ENCODE measurements at regions not wholly inside any gene's neighbourhood (a gene's known extent, or its start where the extent isn't known, plus 50 kb on each side); places are given as distances from the start of the nearest gene placed in this dataset.

DNA sequence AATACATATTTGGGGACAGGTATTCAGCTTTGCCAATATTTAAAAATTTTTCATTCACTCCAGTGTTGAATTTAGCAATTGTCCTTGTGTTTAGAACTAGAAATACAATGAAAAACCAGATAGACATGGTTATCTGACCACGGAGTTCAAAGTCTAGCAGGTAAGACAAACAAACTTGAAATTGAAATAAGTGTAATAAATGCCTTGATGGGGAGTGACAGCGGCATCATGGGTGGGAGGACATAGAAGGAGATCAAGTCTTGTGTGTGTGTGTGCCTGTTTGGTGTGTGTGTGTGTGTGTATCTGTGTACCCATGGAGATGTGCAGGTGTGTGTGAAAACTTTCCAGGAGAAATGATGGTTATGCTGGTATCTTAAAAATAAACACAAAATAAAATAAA lies 750.0 kb upstream of the CITED2 start:
- DNase-seq, result no peak

DNA sequence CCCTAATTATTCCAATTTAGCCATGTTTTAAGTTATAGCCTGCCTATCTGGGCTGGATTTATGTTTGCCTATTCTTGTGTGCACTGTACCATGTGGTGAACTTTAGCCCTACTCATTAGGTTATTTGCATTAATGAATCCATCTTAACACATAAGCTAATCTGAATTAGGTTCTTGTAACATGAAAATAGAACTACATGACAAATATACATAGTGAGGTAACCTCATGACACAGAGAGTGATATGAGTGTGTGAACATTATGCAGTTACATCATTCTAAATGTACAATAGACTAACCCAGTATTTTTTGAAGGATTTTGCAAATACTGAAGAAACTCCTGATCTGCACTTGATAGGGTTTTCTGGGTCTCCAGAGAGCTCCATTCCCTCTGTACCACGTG lies 733.7 kb upstream of the CITED2 start:
- DNase-seq, result no peak

DNA sequence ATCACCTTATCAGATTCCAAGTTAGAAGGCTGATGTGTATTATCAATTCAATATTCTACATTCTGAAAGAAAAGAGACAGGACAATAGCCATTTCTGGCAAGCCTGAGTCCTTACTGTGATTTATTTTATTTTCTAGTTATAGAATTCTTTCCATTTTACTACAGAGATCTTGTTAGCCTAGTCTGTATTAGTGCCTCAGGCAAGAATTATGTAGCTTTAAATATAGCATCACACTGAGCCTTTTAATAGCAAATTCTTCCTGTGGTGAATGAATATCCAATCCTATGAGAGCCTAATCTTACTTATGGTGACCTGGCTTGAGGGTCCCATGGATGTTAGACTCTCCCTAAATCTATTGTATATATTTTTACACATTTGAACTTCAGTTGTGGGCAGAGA lies 732.8 kb upstream of the CITED2 start:
- DNase-seq, result no peak

- DNase-seq, result no peak
Observed at GRCh38 chr6:140105857-140106256, 731.4 kb upstream of the CITED2 start.

- no peak for DNase-seq
Observed at GRCh38 chr6:140105241-140105640, 730.8 kb upstream of the CITED2 start.

DNA sequence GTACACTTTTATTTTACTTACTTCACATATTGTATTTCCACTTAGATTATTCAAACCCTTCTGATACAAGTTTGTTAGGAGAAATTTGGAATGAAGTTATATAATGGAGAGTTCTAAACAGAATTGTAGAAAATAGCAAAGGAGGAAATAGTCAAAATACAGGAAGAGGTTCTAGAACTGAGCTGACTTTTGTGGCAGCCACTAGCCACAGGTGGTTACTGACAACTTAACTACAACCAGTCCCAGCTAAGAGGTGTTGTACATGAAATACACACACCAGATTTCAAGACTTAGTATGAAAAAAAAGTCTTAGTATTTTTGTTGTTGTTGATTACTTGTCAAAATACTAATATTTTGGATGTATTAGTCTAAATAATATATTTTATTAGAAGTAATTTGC lies 727.4 kb upstream of the CITED2 start:
- no peak for DNase-seq

DNA sequence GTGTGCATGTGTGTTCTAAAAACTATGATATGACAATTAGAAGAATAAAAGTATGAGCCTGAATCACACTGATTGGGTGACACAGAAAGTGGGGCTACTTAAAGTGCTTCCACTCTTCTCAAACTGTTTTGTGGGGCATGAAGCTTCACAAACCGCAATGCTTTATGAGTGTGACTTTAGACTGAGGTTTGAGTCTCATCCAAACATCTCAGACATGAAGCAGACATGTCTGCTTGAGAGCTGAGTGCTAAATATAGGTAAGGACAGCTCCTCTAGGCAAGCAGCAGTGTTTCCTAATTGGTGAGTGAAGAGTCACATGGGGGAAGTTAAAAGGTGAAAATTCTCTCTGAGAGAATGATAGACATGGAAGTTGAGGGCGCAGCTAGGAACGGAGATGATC lies 726.9 kb upstream of the CITED2 start:
- DNase-seq, result no peak

- DNase-seq, result no peak
Observed at GRCh38 chr6:140095532-140095931, 721.1 kb upstream of the CITED2 start.

GRCh38 chr6:140091895-140092294 lies 717.4 kb upstream of the CITED2 start:
- no peak for DNase-seq

DNA sequence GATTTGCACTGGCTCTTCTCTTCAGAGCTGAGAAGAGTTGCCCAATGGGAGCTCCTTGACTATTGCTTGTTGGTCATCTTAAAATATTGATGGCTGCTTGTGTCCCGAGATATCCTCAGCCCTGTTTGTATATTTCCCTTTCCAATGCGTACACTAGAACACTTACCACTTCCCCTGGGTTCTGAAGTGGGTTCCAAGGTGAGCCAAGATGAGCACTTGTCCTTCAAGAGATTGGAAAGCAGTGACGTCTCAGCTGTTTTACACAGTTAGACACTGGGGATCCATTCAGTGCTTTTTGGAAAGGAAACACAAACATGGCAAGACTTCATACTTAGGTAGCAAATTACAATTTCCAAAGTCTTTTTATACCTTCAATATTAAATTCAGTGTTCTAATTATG lies 716.4 kb upstream of the CITED2 start:
- DNase-seq, result no peak

DNA sequence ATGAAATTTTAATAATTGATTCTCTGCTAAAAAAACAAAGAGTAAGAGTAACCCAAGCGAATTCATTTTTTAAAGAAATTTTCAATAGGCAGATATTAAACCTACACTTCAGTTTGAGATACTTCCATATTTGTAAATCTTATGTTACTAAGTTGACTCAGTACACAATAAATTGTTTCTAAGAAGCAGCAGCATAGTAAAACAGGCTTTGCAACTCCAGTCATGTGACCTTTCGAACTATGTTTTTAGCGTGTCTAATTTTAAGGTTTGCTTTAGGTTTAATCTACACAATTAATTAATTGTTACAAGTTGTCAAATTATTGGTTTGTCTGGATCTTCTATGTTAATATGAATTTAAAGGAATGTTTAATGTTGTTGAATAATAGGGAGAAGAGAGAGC lies 708.9 kb upstream of the CITED2 start:
- no peak for DNase-seq

DNA sequence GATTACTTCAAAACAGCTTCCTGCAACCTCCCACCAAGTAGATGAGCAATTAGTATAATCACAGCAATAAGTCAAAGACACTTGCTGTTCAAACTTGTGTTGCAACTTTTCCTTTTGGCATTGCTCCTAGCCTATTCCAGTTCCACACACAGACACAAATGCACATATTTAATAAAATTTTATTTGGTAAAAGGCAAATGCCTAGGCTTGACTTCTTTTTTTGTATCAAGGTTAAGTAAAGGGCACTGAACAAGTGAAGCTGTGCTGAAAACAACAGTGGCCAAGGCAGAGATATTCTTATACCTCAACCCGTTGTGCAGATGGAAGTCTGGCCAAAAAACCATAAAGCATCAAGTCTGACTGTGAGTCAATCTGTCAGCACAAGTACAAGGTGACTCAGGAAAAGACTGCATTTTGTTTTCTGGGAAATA lies 708.4 kb upstream of the CITED2 start:
- DNase-seq, result no peak

DNA sequence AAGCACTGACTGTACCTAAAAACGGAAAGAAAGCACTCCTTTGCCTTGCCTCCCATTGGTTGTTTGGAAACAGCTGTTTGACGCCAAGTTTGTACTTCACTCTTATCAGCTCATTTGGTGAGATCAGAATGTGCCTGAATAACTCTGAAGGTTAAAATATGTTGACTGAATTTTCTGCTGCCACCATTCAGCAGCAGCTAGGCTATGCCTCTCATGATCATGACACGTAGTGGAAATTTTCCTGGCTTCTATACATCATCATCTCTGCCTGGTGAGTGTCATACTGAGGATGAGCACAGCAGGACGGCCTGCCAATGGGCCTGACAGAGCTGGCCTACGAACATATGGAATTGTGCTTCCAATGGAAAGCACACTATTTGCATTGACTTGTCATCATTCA lies 704.9 kb upstream of the CITED2 start:
- no peak for DNase-seq

DNA sequence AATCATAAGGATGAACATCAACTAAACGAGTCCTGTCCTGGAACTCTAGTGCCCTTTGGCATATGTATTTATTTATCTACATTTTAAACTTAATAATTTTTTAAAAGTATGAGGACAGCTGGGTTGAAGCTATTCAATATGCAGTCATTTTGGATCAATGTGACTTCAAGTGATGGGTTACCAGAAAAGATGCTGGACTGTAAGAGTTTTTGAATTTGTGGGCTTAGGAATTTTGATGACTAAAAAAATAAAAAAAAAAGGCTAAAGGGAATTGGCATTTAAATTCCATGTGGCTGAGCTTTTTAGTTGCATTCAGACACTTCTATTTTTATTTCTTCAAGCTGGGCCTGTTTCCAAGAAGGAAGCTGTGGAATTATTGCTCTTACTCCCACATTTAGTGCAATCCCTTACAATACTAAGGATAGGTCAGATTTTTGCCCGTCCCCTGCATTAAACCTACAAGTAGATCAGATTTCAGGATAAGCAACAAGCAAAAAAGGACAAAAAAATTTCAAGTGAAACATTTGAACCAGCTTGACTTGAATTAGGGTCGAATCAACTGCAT lies 704.2 kb upstream of the CITED2 start:
- no peak for DNase-seq

DNA sequence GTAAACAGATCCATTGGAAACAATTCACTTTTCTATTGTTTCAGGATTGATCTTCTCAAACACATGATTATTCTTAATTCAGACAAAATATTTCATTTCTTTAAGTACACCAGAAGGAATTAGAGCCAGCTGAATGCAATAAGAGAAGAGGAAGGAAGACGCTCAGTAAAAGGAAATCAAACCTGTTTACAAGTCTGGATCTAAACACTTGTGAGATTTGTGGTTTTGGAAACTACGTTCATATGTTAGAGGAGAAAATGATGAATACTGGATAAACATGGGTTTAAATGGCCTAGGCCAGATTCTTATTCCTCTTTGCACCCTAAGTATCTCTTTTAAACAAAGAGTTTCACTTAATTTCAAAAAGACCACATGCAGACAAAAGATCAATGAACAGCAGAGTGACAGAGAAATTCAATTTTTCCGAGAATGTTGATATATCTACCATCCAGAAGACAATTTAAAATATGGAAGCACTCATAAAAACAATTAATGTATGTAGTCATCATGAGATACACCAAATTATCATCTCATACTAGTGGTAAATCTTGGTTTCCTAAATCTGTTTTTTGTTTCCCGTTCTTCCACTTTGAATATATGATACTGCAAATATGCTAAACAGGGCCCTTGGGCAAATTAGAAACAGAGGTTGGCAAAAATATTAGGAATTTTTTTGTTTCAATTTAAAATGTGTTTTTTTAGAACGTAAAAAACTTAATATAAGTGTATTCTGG lies 703.5 kb upstream of the CITED2 start:
- DNase-seq, result no peak

DNA sequence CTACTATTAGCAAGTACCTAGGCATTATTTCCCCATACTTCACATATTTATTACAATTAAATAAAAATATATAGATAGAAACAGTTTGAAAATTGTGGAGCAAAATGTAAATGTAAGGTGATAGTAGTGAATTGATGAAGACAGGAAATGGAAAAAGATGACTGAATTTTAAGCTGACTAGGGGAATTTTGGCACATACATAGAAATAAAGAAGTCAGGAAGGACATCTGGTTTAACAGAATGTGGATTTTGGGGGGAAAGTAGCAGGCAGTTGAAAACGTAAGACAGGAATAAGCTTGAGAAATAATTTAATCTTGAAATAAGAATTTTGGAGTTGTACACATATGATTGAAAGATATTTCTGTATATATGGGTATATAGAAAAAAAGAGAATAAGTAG lies 701.7 kb upstream of the CITED2 start:
- DNase-seq, result no peak

DNA sequence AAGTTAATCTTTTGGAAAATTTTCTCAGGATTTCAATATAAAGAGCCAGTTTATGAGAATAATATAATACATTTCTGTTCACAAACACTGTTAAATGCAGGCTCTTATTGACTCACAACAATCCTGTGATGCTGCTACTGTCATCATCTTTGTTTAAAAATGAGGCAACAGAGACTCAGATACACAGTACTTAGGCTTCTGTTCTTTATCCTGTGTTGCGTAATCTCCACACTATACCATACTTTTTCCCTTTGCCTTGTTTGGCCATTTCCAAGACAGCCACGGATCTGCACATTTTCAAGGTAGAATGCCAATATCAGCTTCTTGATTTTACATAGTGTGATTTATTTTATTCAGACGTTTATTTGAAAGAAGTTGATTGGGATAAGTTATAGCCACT lies 699.0 kb upstream of the CITED2 start:
- no peak for DNase-seq

GRCh38 chr6:140071601-140072062 lies 697.2 kb upstream of the CITED2 start:
- DNase-seq, result no peak

GRCh38 chr6:140070846-140071473 lies 696.5 kb upstream of the CITED2 start:
- no peak for DNase-seq

GRCh38 chr6:140069576-140069975 lies 695.1 kb upstream of the CITED2 start:
- no peak for DNase-seq

DNA sequence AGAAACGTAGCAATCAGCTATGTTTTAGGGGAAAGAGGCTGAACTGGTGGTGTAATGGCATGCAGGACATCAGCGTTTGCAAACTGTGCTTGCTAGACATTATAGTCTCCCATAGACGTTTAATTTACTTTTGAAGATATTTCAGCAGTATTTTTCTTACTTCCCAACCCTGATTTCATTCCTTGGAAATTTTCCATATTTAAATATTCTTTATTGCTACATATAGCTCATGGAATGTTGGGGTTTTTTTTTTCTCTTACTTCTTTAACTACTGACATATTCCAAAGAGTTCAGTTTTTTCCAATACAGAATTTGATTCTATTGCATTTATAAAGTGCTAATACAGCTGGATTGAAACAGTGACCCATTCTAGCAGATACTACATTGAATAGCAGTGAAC lies 694.4 kb upstream of the CITED2 start:
- no peak for DNase-seq

DNA sequence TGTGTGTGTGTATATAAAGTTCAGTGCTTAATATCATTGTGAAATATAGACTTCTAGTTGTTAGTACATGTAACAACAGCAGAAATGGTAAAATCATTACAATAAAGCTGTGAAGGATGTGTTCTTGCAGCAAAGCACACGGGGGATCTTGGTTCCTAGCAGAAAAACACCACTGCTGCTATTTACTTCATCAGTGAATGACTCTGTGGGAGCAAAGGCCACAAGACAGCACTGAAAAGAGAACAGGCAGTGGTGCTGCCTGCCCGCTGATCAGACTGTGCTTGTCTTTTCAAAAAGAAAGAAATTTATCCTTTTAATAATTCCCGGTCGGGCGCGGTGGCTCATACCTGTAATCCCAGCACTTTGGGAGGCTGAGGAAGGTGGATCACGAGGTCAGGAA lies 689.9 kb upstream of the CITED2 start:
- no peak for DNase-seq

- no peak for DNase-seq
Observed at GRCh38 chr6:140063021-140063399, 688.6 kb upstream of the CITED2 start.
